GM12878 (cell line): ENCODE measurements at regions not wholly inside any gene's neighbourhood (a gene's known extent, or its start where the extent isn't known, plus 50 kb on each side); places are given as distances from the start of the nearest gene placed in this dataset.

Source experiments
- ATAC-seq: fragments of 200-7000 bp; cut with Tn5 transposase; 3 replicates; pipeline ENCODE4 v1.9.1; 2020; ENCODE audit warnings: mild to moderate bottlenecking, moderate library complexity
- BruUV-seq: library from RNA; stranded (reverse); fragments of 400-500 nt; replicated peaks from 2 replicates; lab custom pipeline; 2021; lab: Mats Ljungman, UMichigan
- CTCF ChIA-PET: fragments of 300-600 bp; sonication (Branson Sonifier 250); formaldehyde crosslinking; extraction: SDS; loops from one replicate; lab custom pipeline; 2021; ENCODE audit warnings: inconsistent platforms; lab: Yijun Ruan, JAX
- POLR2A ChIA-PET: fragments of 350-600 bp; formaldehyde crosslinking; extraction: SDS; loops from one replicate; lab custom pipeline; 2021; ENCODE audit warnings: inconsistent platforms; lab: Charles Lee
- RAD21 ChIA-PET: fragments of 300-600 bp; sonication (Branson Sonifier 250); formaldehyde crosslinking; loops from one replicate; lab custom pipeline; 2023; ENCODE audit warnings: antibody characterized with exemption; ENCODE audit not compliant: unreplicated experiment; lab: Charles Lee
- SMC1A ChIA-PET: fragments of 300-600 bp; sonication (Branson Sonifier 250); formaldehyde crosslinking; loops from one replicate; lab custom pipeline; 2023; ENCODE audit not compliant: unreplicated experiment, uncharacterized antibody; lab: Charles Lee
- DNase-seq: peaks from one replicate; pipeline ENCODE4 v3.0.0-alpha.2; 2011; ENCODE audit warnings: low read depth, low spot score
- FAIRE-seq: peaks from 3 replicates; lab custom pipeline; 2011; peaks lifted over from hg19 to GRCh38; lab: Jason Lieb, UNC
- H2AFZ ChIP-seq: 2 replicates; pipeline ENCODE4 v1.6.0; 2011; ENCODE audit warnings: low read depth, low read length, control low read depth; ENCODE audit not compliant: control insufficient read depth
- H3K27ac ChIP-seq: 2 replicates; pipeline ENCODE4 v1.5.1; 2011; ENCODE audit warnings: control low read depth; ENCODE audit not compliant: control insufficient read depth, insufficient read depth
- H3K27me3 ChIP-seq, 2 experiments: replicated peaks in 1 of 2; 2 replicates each; pipeline versions ENCODE4 v1.6.0 to v1.6.1; 2011; ENCODE audit warnings: low read length in 1 of 2; ENCODE audit not compliant: control insufficient read depth in 2 of 2, insufficient read depth in 2 of 2
- H3K36me3 ChIP-seq, 2 experiments: 2 replicates each; pipeline ENCODE4 v1.5.1; 2011; ENCODE audit warnings: low read length in 1 of 2; ENCODE audit not compliant: control insufficient read depth in 2 of 2, insufficient read depth in 2 of 2
- H3K4me1 ChIP-seq: 2 replicates; pipeline ENCODE4 v1.6.1; 2011; ENCODE audit warnings: mild to moderate bottlenecking, low read length, moderate library complexity, mixed read lengths; ENCODE audit not compliant: control insufficient read depth, insufficient read depth
- H3K4me2 ChIP-seq: 2 replicates; pipeline ENCODE4 v1.6.0; 2011; ENCODE audit warnings: control low read depth; ENCODE audit not compliant: control insufficient read depth, insufficient read depth
- H3K4me3 ChIP-seq: fragments of 200-600 bp; sonication (generic); 2 replicates; pipeline ENCODE4 v1.5.1; 2016
- H3K79me2 ChIP-seq: 2 replicates; pipeline ENCODE4 v1.6.0; 2011; ENCODE audit warnings: low read length; ENCODE audit not compliant: control insufficient read depth, insufficient read depth
- H3K9ac ChIP-seq: 2 replicates; pipeline ENCODE4 v1.8.0; 2011; ENCODE audit warnings: low read length, control low read depth, mixed read lengths; ENCODE audit not compliant: control insufficient read depth, insufficient read depth
- H3K9me3 ChIP-seq: replicated peaks from 3 replicates; pipeline ENCODE4 v1.5.1; 2011; ENCODE audit warnings: mild to moderate bottlenecking, low read length; ENCODE audit not compliant: control insufficient read depth, insufficient read depth
- H4K20me1 ChIP-seq: 2 replicates; pipeline ENCODE4 v1.6.0; 2011; ENCODE audit not compliant: control insufficient read depth, insufficient read depth
- ASH2L ChIP-seq: fragments of 300-600, 200-600 bp; sonication (generic); IDR thresholded peaks from 2 replicates; pipeline ENCODE4 v1.6.1; 2017; ENCODE audit warnings: low read depth, mild to moderate bottlenecking, borderline replicate concordance
- FOS ChIP-seq: IDR thresholded peaks from 3 replicates; pipeline ENCODE4 v1.6.1; 2011; ENCODE audit warnings: borderline replicate concordance; ENCODE audit not compliant: insufficient read length; ENCODE audit errors: extremely low read depth
- JUNB ChIP-seq: IDR thresholded peaks from 2 replicates; pipeline ENCODE4 v1.6.1; 2016; ENCODE audit warnings: antibody characterized with exemption, mild to moderate bottlenecking
- JUND ChIP-seq: IDR thresholded peaks from 2 replicates; pipeline ENCODE4 v1.6.1; 2012; ENCODE audit warnings: low read depth, mild to moderate bottlenecking, low read length, improper control_type of control experiment, moderate library complexity
- NRF1 ChIP-seq: conservative IDR thresholded peaks from 2 replicates; pipeline ENCODE4 v1.6.1; 2011; ENCODE audit warnings: mild to moderate bottlenecking, low read depth, low read length, improper control_type of control experiment
- PAX5 ChIP-seq: IDR thresholded peaks from 2 replicates; pipeline ENCODE4 v1.6.1; 2011; ENCODE audit warnings: low read depth, low read length, borderline replicate concordance
- PAX8 ChIP-seq: fragments of 450-650 bp; IDR thresholded peaks from 2 replicates; pipeline ENCODE4 v1.6.1; 2017; ENCODE audit warnings: mild to moderate bottlenecking, moderate library complexity
- RELB ChIP-seq: fragments of 450-650 bp; IDR thresholded peaks from 2 replicates; pipeline ENCODE4 v1.6.1; 2017; ENCODE audit warnings: low read depth, mild to moderate bottlenecking, moderate library complexity
- SIX5 ChIP-seq: IDR thresholded peaks from 2 replicates; pipeline ENCODE4 v1.6.1; 2011; ENCODE audit warnings: mild to moderate bottlenecking, low read depth, low read length, moderate library complexity; ENCODE audit not compliant: severe bottlenecking
- SKIL ChIP-seq: fragments of 450-650 bp; IDR thresholded peaks from 2 replicates; pipeline ENCODE4 v1.6.1; 2017; ENCODE audit warnings: mild to moderate bottlenecking, low read depth, inconsistent platforms; ENCODE audit not compliant: poor library complexity, severe bottlenecking
- STAT1 ChIP-seq: fragments of 450-650 bp; conservative IDR thresholded peaks from 2 replicates; pipeline ENCODE4 v1.6.1; 2014; ENCODE audit warnings: antibody characterized with exemption, mild to moderate bottlenecking
- USF1 ChIP-seq: IDR thresholded peaks from 2 replicates; pipeline ENCODE4 v1.6.1; 2011; ENCODE audit warnings: borderline replicate concordance, low read depth, mild to moderate bottlenecking, moderate library complexity, mixed read lengths, low read length; ENCODE audit not compliant: insufficient read depth; ENCODE audit errors: extremely low read length
- WGBS: methylation state at CpG from one replicate; pipeline ENCODE4 v1.1.6; 2016; ENCODE audit warnings: low lambda C conversion rate; ENCODE audit not compliant: insufficient replicate concordance, insufficient coverage; ENCODE audit errors: missing lambda C conversion rate; 5-methylcytosine and 5-hydroxymethylcytosine counted together
- in situ Hi-C: fragments of 300-500 bp; cut with MboI; formaldehyde crosslinking; loops from 9 replicates; pipeline ENCODE4 v1.14.3; 2018; ENCODE audit warnings: mixed read lengths
- intact Hi-C: fragments of 100-400 bp; cut with micrococcal nuclease; formaldehyde crosslinking; loops from one replicate; pipeline ENCODE4 v1.14.2; 2022; ENCODE audit not compliant: unreplicated experiment

- TF ChIP-seq PAX5 = no peak
- TF ChIP-seq USF1 = no peak
- BruUV-seq = no TSS peak
- in situ Hi-C loops (loop anchor here (25.0 kb wide), 1 partner anchor 448 kb away; the partner anchor contains the start of gene RSPH3), intact Hi-C loops (no loop called here)
- 27% methylated on average over 4 of the region's 4 CpGs for WGBS
- ChIA-PET POLR2A (no interaction called here), CTCF (interaction anchor here (0.9 kb wide), 1 partner anchor 19 kb away, joined by 4 read pairs; no protein-coding TSS in a partner anchor), SMC1A (no interaction called here), RAD21 (no interaction called here)
- H3K9me3 ChIP-seq = no peaks in the 10 kb centered on the region
- no peaks in the 10 kb centered on the region for H3K36me3 ChIP-seq
- no peak overlapping the region for H3K27ac ChIP-seq
- no peak overlapping the region for H3K9ac ChIP-seq
- no peak overlapping the region for H3K4me3 ChIP-seq
- no peak overlapping the region; the same call in 1 of the 2 replicates for H2AFZ ChIP-seq
- no peaks in the 10 kb centered on the region for H3K27me3 ChIP-seq
- ATAC-seq (no peak), DNase-seq (no peak), FAIRE-seq (no peak)
- peaks cover 15% of the 10 kb centered on the region for H3K4me1 ChIP-seq
- no peak overlapping the region for H3K4me2 ChIP-seq
- H4K20me1 ChIP-seq = no peaks in the 10 kb centered on the region
- H3K79me2 ChIP-seq = no peaks in the 10 kb centered on the region
Observed at GRCh38 chr6:159460476-159460875, 232.6 kb downstream of the SOD2 start.

- no peak overlapping the region for H3K4me2 ChIP-seq
- H2AFZ ChIP-seq = no peak overlapping the region
- CTCF ChIA-PET = no interaction called here
- no peak for ATAC-seq
- no peaks in the 10 kb centered on the region for H4K20me1 ChIP-seq
- no peak for FAIRE-seq
- no peak overlapping the region for H3K4me3 ChIP-seq
- in situ Hi-C loops = loop anchor here (25.0 kb wide), 1 partner anchor 444 kb away; the partner anchor contains the start of gene RSPH3
- H3K9ac ChIP-seq = no peak overlapping the region
- no peaks in the 10 kb centered on the region for H3K9me3 ChIP-seq
- intact Hi-C loops = no loop called here
- peaks cover 3% of the 10 kb centered on the region for H3K4me1 ChIP-seq
- no TSS peak for BruUV-seq
- POLR2A ChIA-PET = interaction anchor here (0.7 kb wide), 1 partner anchor 252 kb away, joined by 4 read pairs; no protein-coding TSS in a partner anchor
- H3K27ac ChIP-seq = no peak overlapping the region
- WGBS = 0% methylated on average over 2 of the region's 2 CpGs
- no peaks in the 10 kb centered on the region for H3K36me3 ChIP-seq
- SMC1A ChIA-PET = no interaction called here
- DNase-seq = no peak
- no peaks in the 10 kb centered on the region for H3K27me3 ChIP-seq
- H3K79me2 ChIP-seq = no peaks in the 10 kb centered on the region
- TF ChIP-seq FOS = no peak
- TF ChIP-seq SIX5 = no peak
- TF ChIP-seq JUND = no peak
- no peak for TF ChIP-seq NRF1
- no peak for TF ChIP-seq JUNB
- TF ChIP-seq SKIL = no peak
- no peak for TF ChIP-seq STAT1
- no peak for TF ChIP-seq RELB
- no peak for TF ChIP-seq PAX8
- no peak for TF ChIP-seq ASH2L
- TF ChIP-seq, all 136 proteins: peak for 0
- RAD21 ChIA-PET = no interaction called here
Observed at GRCh38 chr6:159456349-159456748, 236.7 kb downstream of the SOD2 start.
